PFSK-1 (cell line): ENCODE measurements at regions not wholly inside any gene's neighbourhood (a gene's known extent, or its start where the extent isn't known, plus 50 kb on each side); places are given as distances from the start of the nearest gene placed in this dataset.

ENCODE experiments used
- FOXP2 ChIP-seq: optimal IDR thresholded peaks from 2 replicates; pipeline ENCODE3; 2011; ENCODE audit warnings: borderline replicate concordance, control low read depth, inconsistent platforms; ENCODE audit not compliant: insufficient read depth; ENCODE audit errors: extremely low read length, extremely low read depth
- POLR2AphosphoS5 ChIP-seq: IDR thresholded peaks from 2 replicates; pipeline ENCODE4 v1.6.1; 2012; ENCODE audit warnings: low read depth, mild to moderate bottlenecking, control low read depth, low read length, moderate library complexity
- REST ChIP-seq, 2 experiments: IDR thresholded peaks; 2 replicates each; pipeline versions ENCODE4 v1.6.1 to v1.8.0; 2011 to 2012; ENCODE audit warnings: low read depth in 2 of 2, low read length in 2 of 2, control low read depth in 1 of 2, inconsistent platforms in 1 of 2, mild to moderate bottlenecking in 1 of 2, moderate library complexity in 1 of 2; ENCODE audit not compliant: insufficient read depth in 1 of 2
- SIN3A ChIP-seq: IDR thresholded peaks from 2 replicates; pipeline ENCODE4 v1.6.1; 2012; ENCODE audit warnings: mild to moderate bottlenecking, low read length, moderate library complexity, borderline replicate concordance; ENCODE audit not compliant: insufficient read depth
- TAF1 ChIP-seq: IDR thresholded peaks from 2 replicates; pipeline ENCODE4 v1.6.1; 2012; ENCODE audit warnings: low read length, control low read depth, borderline replicate concordance; ENCODE audit not compliant: insufficient read depth

DNA sequence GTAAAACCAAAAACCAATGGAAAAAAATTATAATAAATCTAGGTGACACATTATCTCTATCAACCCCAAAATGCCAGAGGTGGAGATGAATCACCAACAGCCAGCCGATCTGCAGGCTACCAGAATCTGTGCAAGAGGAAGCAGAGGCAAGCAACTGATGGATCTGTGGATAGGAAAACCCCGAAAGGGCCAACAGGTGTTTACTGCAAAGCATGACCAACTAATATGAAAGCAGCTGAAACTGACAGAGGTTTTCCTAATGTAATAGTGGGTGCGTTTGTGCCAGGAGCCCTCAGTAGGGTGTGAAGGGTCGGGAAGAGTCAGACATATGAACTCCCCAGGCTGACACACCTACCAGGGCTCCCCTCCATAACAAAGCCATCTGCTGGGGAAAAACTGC lies 554.6 kb downstream of the RFC3 start:
- TF ChIP-seq REST (IDR thresholded peaks at IDR 0.05; ENCODE audit: insufficient read depth in 1 of 2, low read depth in 2 of 2, low read length in 2 of 2) (no peak), SIN3A (no peak), POLR2AphosphoS5 (no peak), FOXP2 (no peak), TAF1 (no peak)

DNA sequence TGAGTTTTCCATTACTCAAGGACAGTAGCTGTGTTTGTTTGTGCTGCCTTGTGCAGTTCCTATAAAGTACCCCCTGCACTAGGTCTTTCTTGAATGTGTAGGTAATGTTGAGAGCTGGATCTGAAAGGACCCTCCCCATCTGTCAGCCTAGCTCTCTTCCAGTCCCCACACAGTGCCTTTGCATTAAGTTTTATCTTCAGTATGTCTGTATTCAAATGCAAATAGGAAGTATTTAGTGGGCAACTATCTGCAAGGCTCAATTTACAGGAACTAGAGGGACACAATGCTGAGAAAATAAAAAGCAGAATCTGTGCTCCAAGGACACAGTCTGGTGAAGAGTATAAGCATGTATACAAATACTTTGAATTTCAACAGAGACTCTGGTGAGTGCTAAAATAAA lies 558.5 kb downstream of the RFC3 start:
- no peak for TF ChIP-seq SIN3A
- TF ChIP-seq REST (IDR thresholded peaks at IDR 0.05; ENCODE audit: insufficient read depth in 1 of 2, low read depth in 2 of 2, low read length in 2 of 2) = no peak
- no peak for TF ChIP-seq POLR2AphosphoS5
- no peak for TF ChIP-seq FOXP2
- no peak for TF ChIP-seq TAF1

GRCh38 chr13:34381228-34381627 lies 560.8 kb upstream of the NBEA start:
- no peak for TF ChIP-seq REST (IDR thresholded peaks at IDR 0.05; ENCODE audit: insufficient read depth in 1 of 2, low read depth in 2 of 2, low read length in 2 of 2)
- TF ChIP-seq TAF1 = no peak
- TF ChIP-seq POLR2AphosphoS5 = no peak
- no peak for TF ChIP-seq SIN3A
- no peak for TF ChIP-seq FOXP2

DNA sequence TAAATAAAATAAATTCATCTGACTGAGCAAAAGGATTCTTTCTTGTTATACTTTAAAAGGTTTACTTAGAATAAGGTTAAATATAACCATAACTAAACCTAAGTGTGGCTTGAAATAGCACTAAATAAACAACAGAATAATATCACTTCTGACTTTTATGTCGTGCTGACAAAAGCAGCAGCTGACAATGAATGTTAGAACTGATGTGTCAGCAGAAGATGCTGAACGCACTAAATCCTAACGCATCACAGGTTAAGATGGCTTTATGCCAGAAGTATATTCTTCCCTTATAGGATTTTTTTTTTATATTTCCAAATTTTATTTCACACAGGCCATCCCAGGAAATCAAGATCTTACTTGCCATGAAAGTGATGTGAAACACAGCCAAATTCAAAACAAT lies 558.3 kb upstream of the NBEA start:
- TF ChIP-seq SIN3A (no peak), REST (IDR thresholded peaks at IDR 0.05; ENCODE audit: insufficient read depth in 1 of 2, low read depth in 2 of 2, low read length in 2 of 2) (no peak), POLR2AphosphoS5 (no peak), TAF1 (no peak), FOXP2 (no peak)

DNA sequence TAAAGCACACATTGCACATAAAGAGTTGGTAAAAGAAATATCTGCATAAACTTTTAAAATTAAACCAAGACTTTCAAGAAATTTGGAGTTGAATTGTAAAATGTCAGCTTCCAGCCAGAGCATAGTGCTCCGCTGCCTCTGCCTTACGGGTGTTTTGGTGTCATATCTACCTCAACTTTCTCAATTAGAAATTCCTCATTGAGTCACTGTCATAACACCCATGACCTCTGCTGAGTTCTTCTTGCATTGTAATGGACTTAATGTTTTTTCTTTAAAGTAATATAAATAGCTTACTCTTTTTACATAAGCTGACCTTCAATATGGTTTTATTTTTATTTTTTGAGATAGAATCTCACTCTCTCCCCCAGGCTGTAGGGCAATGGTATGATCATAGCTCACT lies 551.0 kb upstream of the NBEA start:
- TF ChIP-seq POLR2AphosphoS5 = no peak
- no peak for TF ChIP-seq REST (IDR thresholded peaks at IDR 0.05; ENCODE audit: insufficient read depth in 1 of 2, low read depth in 2 of 2, low read length in 2 of 2)
- TF ChIP-seq FOXP2 = no peak
- TF ChIP-seq TAF1 = no peak
- TF ChIP-seq SIN3A = no peak
